ENCODE measurements at regions not wholly inside any gene's neighbourhood (a gene's known extent, or its start where the extent isn't known, plus 50 kb on each side); places are given as distances from the start of the nearest gene placed in this dataset.
"Not testable (repeated sequence)": the region's sequence is repeated elsewhere in the genome, so short reads cannot be mapped to it uniquely, and the experiment has no call there.

GRCh38 chr4:82256718-82257117, 117.1 kb downstream of the HNRNPD start:
- ATAC-seq (ENCODE audit: poor library complexity), result no peak
- intact Hi-C loops (cut with DNase I), result no loop called here
- DNase-seq, result no peak

GRCh38 chr4:82255657-82256056, 118.1 kb downstream of the HNRNPD start:
- ATAC-seq (ENCODE audit: poor library complexity) (no peak), DNase-seq (no peak)
- intact Hi-C loops (cut with DNase I), result no loop called here

- ATAC-seq (ENCODE audit: poor library complexity) (no peak), DNase-seq (no peak)
- intact Hi-C loops (cut with DNase I), result no loop called here
Observed at GRCh38 chr4:82248903-82249632, 124.7 kb downstream of the HNRNPD start.

GRCh38 chr4:82247629-82248028, 126.2 kb downstream of the HNRNPD start:
- DNase-seq (no peak), ATAC-seq (ENCODE audit: poor library complexity) (no peak)
- intact Hi-C loops (cut with DNase I), result no loop called here

- ATAC-seq (ENCODE audit: poor library complexity), result no peak
- DNase-seq, result no peak
- intact Hi-C loops (cut with DNase I), result no loop called here
Observed at GRCh38 chr4:82247171-82247570, 126.6 kb downstream of the HNRNPD start.

- no peak for ATAC-seq (ENCODE audit: poor library complexity)
- intact Hi-C loops (cut with DNase I), result no loop called here
- DNase-seq, result no peak
Observed at GRCh38 chr4:82241534-82241933, 132.3 kb downstream of the HNRNPD start.

- intact Hi-C loops (cut with DNase I), result no loop called here
- no peak for DNase-seq
- ATAC-seq (ENCODE audit: poor library complexity), result no peak
Observed at GRCh38 chr4:82240410-82240809, 133.4 kb downstream of the HNRNPD start.

GRCh38 chr4:82237142-82237541, 136.6 kb downstream of the HNRNPD start:
- DNase-seq; intact Hi-C loops (cut with DNase I); ATAC-seq (ENCODE audit: poor library complexity): not testable (repeated sequence)

- intact Hi-C loops (cut with DNase I), result no loop called here
- DNase-seq, result no peak
- ATAC-seq (ENCODE audit: poor library complexity), result no peak
Observed at GRCh38 chr4:82235346-82235745, 138.4 kb downstream of the HNRNPD start.

GRCh38 chr4:82232891-82233290, 140.9 kb downstream of the HNRNPD start:
- ATAC-seq (ENCODE audit: poor library complexity), result no peak
- intact Hi-C loops (cut with DNase I), result no loop called here

GRCh38 chr4:82231806-82232205, 142.0 kb downstream of the HNRNPD start:
- intact Hi-C loops (cut with DNase I), result no loop called here
- no peak for DNase-seq
- no peak for ATAC-seq (ENCODE audit: poor library complexity)

More at GRCh38 chr4:82232891-82233290, 140.9 kb downstream of the HNRNPD start:
- no peak for DNase-seq

GRCh38 chr4:82230306-82230705, 143.5 kb downstream of the HNRNPD start:
- ATAC-seq (ENCODE audit: poor library complexity) (no peak), DNase-seq (no peak)
- intact Hi-C loops (cut with DNase I), result no loop called here

- DNase-seq (no peak), ATAC-seq (ENCODE audit: poor library complexity) (no peak)
- intact Hi-C loops (cut with DNase I), result no loop called here
Observed at GRCh38 chr4:82225030-82225429, 148.8 kb downstream of the HNRNPD start.

- peak; percentile 51 for DNase-seq
- intact Hi-C loops (cut with DNase I), result no loop called here
- peak; percentile 56 for ATAC-seq (ENCODE audit: poor library complexity)
Observed at GRCh38 chr4:82223715-82224114, 150.1 kb downstream of the HNRNPD start.

GRCh38 chr4:82219346-82219745, 154.4 kb downstream of the HNRNPD start:
- intact Hi-C loops (cut with DNase I), result no loop called here
- ATAC-seq (ENCODE audit: poor library complexity) (no peak), DNase-seq (no peak)

- no peak for DNase-seq
- intact Hi-C loops (cut with DNase I), result no loop called here
Observed at GRCh38 chr4:82217986-82218715, 155.6 kb downstream of the HNRNPD start.

GRCh38 chr4:82216219-82216618, 157.6 kb downstream of the HNRNPD start:
- no peak for ATAC-seq (ENCODE audit: poor library complexity)
- DNase-seq, result no peak
- intact Hi-C loops (cut with DNase I), result no loop called here

More at GRCh38 chr4:82217986-82218715, 155.6 kb downstream of the HNRNPD start:
- ATAC-seq (ENCODE audit: poor library complexity), result no peak

- ATAC-seq (ENCODE audit: poor library complexity) (no peak), DNase-seq (no peak)
- intact Hi-C loops (cut with DNase I), result no loop called here
Observed at GRCh38 chr4:82215800-82216199, 158.0 kb downstream of the HNRNPD start.

GRCh38 chr4:82215039-82215438, 158.8 kb downstream of the HNRNPD start:
- no peak for ATAC-seq (ENCODE audit: poor library complexity)
- intact Hi-C loops (cut with DNase I), result no loop called here
- DNase-seq, result no peak

All from Right ventricle myocardium superior (tissue), 1 donor.